Stimulated activated CD4-positive, alpha-beta T cell treated with anti-CD3 and anti-CD28 coated beads, Interleukin-1b, Interleukin-23, amount 100 ng/mL, for 48 hours (primary cell): ENCODE measurements at regions not wholly inside any gene's neighbourhood (a gene's known extent, or its start where the extent isn't known, plus 50 kb on each side); places are given as distances from the start of the nearest gene placed in this dataset.
"Not testable (repeated sequence)": the region's sequence is repeated elsewhere in the genome, so short reads cannot be mapped to it uniquely, and the experiment has no call there.

Source experiments
- DNase-seq: peaks from one replicate; pipeline ENCODE4 v3.0.0-alpha.2; 2020

GRCh38 chr21:15204140-15204969 is 139.6 kb upstream of the NRIP1 start:
- DNase-seq = no peak

- DNase-seq = no peak
Measured at GRCh38 chr21:15204970-15205286, 140.1 kb upstream of the NRIP1 start.

- DNase-seq = no peak
Measured at GRCh38 chr21:15206514-15206913, 141.7 kb upstream of the NRIP1 start.

DNA sequence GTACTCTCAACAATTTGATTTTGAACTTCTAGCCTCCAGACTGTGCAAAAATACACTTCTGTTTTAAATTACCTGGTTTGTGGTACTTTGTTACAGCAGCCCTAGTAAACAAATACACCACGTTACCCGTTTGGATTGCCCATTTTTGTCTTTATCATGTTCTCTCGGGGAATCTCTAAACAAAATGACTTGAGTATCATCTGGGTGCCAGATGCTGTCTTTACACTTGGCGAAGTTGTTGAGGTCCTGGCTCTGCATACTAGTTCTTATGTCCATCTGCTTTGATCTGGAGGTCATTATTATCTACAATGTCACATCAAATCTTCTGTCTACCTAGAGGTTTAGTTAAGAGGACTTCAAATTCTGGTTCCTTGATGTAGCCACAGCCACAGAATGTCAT is 142.4 kb upstream of the NRIP1 start:
- DNase-seq = no peak

DNA sequence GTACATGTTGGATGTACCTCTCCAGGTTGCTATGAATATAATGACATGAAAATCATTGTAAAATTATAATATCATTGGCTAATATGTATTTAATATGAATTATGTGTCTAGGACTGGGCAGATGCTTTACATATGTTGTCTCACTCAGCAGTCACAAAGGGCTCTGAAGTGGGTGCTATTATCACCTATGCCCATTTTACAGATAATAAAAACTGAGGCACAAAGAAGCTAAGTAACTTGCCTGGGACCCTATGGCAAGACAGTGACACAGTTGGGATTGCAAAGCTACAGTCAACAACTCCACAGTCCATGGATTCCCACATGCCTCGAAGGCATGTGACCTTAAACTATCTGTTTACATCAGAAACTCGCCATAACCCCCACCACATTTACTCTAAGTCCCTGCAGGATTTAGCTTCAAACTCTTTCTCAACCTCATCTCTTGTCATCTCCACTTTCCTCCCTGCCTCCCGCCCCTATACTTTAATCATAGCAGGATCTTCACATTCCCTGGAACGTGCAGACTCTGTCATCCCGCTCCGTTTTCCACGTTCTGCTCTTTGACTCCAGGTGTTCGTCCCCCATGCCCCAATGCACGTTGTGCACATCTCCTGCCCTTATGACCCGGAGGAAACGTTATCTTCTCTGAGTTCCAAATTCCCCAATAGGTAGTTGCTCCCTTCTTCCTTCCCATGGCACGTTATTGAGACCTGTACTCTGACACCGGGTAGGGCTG is 143.0 kb upstream of the NRIP1 start:
- DNase-seq = no peak

GRCh38 chr21:15208786-15209185 is 144.0 kb upstream of the NRIP1 start:
- no peak for DNase-seq

GRCh38 chr21:15209224-15209623 is 144.4 kb upstream of the NRIP1 start:
- DNase-seq = no peak

DNA sequence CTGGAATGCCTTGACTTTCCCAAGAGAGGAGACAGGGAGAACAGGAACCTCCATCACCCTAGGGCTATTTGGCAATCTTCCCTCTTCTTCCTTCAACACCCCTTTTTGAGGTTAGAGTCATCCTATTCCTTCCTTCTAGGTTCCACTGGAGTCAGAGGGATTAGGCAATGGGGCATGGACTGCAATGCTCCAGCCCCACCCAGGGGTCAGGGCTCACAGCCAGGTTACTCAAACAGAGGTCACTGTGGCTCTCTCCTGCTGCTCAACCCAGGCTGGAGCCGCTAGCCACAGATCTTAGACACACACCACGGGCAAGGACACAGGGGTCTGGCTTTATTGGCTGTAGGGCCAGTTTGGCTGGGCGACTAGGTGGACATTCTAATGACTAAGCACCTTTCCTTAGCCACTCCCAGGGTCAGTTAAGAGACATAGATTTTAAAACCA is 145.5 kb upstream of the NRIP1 start:
- no peak for DNase-seq

GRCh38 chr21:15211491-15212133 is 146.8 kb upstream of the NRIP1 start:
- no peak for DNase-seq

DNA sequence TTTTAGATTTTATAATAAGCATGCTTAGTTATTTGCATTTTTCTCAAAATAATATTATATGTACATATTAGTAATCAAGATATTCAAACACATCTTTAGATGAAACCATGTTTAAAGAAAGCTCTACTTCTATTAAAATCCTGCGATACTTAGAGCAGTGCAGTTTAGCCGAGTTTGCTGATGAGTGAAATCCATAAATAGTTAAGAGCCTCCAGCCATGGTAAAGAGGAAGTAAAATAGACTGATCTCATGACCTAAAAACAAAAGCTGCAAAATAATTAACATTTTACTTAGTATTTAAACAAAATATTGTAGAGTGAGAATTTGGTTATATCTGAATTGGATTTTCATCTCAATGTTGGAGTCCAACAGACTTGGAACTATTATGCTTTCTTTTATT is 147.4 kb upstream of the NRIP1 start:
- DNase-seq = no peak

DNA sequence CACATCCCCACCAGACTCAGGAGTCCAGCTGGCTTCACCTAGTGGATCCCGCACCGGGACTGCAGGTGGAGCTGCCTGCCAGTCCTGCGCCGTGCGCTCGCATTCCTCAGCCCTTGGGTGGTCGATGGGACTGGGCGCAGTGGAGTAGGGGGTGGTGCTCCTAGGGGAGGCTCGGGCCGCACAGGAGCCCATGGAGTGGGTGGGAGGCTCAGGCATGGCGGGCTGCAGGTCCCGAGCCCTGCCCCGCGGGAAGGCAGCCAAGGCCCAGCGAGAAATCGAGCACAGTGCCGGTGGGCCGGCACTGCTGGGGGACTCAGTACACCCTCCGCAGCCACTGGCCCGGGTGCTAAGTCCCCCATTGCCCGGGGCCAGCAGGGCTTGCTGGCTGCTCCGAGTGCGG is 153.7 kb upstream of the NRIP1 start:
- not testable (repeated sequence) for DNase-seq

GRCh38 chr21:15219039-15219438 is 154.2 kb upstream of the NRIP1 start:
- no peak for DNase-seq

GRCh38 chr21:15219894-15220293 is 155.1 kb upstream of the NRIP1 start:
- DNase-seq = no peak

- peak; percentile 50 for DNase-seq
Measured at GRCh38 chr21:15221799-15222386, 157.1 kb upstream of the NRIP1 start.

GRCh38 chr21:15222707-15223106 is 157.9 kb upstream of the NRIP1 start:
- DNase-seq = no peak

DNA sequence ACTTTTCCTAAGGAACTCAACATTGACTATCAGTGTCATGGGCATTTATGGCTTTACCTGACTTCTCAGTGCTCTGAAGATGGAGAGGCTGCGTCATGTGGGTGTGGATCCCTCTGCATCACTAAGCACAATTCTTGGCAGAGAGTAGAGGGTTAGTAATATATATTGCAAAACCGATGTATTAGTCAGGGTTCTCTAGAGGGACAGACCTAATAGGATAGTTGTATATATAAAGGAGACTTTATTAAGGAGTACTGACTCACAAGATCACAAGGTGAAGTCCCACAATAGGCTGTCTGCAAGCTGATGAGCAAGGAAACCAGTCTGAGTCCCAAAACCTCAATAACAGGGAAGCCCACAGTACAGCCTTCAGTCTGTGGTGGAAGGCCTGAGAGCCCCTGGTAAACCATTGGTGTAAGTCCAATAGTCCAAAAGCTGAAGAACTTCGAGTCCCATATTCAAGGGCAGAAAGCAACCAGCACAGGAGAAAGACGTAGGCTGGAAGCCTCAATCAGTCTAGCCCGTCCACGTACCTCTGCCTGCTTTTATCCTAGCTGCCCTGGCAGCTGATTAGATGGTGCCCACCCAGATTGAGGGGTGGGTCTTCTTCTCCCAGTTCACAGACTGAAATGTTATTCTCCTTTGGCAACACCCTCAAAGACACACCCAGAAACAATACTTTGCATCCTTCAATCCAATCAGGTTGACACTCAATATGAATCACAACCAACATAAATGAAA is 159.7 kb upstream of the NRIP1 start:
- no peak for DNase-seq

DNA sequence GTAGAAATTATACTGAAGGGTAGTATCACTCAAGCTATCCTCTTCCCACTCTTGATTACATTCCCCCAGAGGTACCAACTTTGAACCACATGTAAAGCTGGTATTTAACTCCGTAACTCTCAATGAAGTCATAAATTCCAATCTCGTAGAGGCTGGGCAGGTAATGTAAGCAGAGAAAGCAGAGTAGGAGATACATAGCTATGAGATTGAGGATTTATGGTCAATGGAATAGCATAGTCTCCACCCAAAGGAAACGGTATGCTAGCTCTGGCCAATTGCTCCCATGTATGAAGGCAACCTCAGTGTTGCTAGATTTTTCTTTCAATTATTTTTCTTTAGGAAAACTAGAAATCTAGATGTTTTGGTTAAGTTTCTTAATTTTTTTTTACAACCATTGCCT is 163.1 kb upstream of the NRIP1 start:
- DNase-seq = no peak

DNA sequence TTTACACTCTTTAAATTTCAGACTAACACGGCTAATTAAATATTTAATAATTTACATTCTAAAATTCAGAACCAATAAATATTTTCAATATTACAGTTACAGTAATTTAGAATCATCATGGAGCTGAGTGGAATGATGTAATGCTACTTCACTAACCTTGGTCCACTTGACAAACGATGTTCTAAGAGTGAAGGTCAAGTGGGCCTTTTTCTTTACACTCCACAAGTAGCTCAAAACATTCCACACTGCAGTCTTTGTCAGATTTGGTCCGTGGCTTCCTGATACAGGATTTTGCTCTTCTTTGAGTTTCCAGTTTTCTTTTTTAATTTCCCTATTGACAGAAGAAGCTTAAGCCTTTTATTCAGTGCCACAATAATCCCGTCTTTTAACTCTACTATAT is 164.6 kb upstream of the NRIP1 start:
- DNase-seq = no peak

- no peak for DNase-seq
Measured at GRCh38 chr21:15233611-15234010, 168.8 kb upstream of the NRIP1 start.

- DNase-seq = no peak
Measured at GRCh38 chr21:15236111-15236510, 171.3 kb upstream of the NRIP1 start.

- no peak for DNase-seq
Measured at GRCh38 chr21:15240848-15241247, 176.0 kb upstream of the NRIP1 start.

- no peak for DNase-seq
Measured at GRCh38 chr21:15241997-15242736, 177.4 kb upstream of the NRIP1 start.
